ENCODE measurements at regions not wholly inside any gene's neighbourhood (a gene's known extent, or its start where the extent isn't known, plus 50 kb on each side); places are given as distances from the start of the nearest gene placed in this dataset.
"Not testable (repeated sequence)": the region's sequence is repeated elsewhere in the genome, so short reads cannot be mapped to it uniquely, and the experiment has no call there.

GRCh38 chr11:121907379-121907778 lies 208.6 kb downstream of the BLID start:
- no CpG with 5 or more reads among the region's 2 CpGs for WGBS (ENCODE audit: extremely low coverage, insufficient coverage, insufficient read length)
- Histone ChIP-seq H3K4me2 (ENCODE audit: low read length) (no peak overlapping the region), H3K27me3 (ENCODE audit: insufficient read depth, low read length) (no peaks in the 10 kb centered on the region), H3K4ac (ENCODE audit: low read depth, low read length) (no peak overlapping the region), H2BK12ac (ENCODE audit: low read length) (no peak overlapping the region), H2BK5ac (ENCODE audit: low read depth, low read length, poor library complexity) (no peak overlapping the region), H3K27ac (ENCODE audit: low read depth, low read length) (no peak overlapping the region), H3K9ac (ENCODE audit: low read length) (no peak overlapping the region), H3K36me3 (ENCODE audit: control insufficient read depth in 1 of 2, insufficient read depth in 2 of 2, low read length in 2 of 2) (no peaks in the 10 kb centered on the region), H4K91ac (ENCODE audit: low read depth, low read length) (no peak overlapping the region), H3K23ac (ENCODE audit: low read length) (no peak overlapping the region), H3K18ac (ENCODE audit: low read length) (no peak overlapping the region), H3K4me1 (ENCODE audit: control insufficient read depth in 1 of 2, insufficient read depth in 2 of 2, low read length in 2 of 2) (no peaks in the 10 kb centered on the region), H2AFZ (ENCODE audit: insufficient read depth, low read length, poor library complexity) (no peak overlapping the region), H4K12ac (ENCODE audit: low read depth, low read length) (no peak overlapping the region), H4K8ac (ENCODE audit: low read depth, low read length) (no peak overlapping the region), H3K14ac (ENCODE audit: low read length) (no peak overlapping the region), H3K4me3 (ENCODE audit: low read depth, low read length) (no peak overlapping the region), H3K79me1 (ENCODE audit: low read length) (no peaks in the 10 kb centered on the region), H3K79me2 (ENCODE audit: control insufficient read depth, insufficient read depth, low read length, poor library complexity) (no peaks in the 10 kb centered on the region), H3K9me3 (ENCODE audit: insufficient read depth, low read depth, low read length) (no peaks in the 10 kb centered on the region), H2AK5ac (ENCODE audit: low read length) (no peak overlapping the region), H2BK120ac (ENCODE audit: insufficient read depth, low read length, poor library complexity) (no peak overlapping the region)
- no peak for DNase-seq

- H4K8ac ChIP-seq (ENCODE audit: low read depth, low read length) = no peak overlapping the region
- H3K4me3 ChIP-seq (ENCODE audit: low read depth, low read length) = no peak overlapping the region
- H3K27me3 ChIP-seq (ENCODE audit: insufficient read depth, low read length) = no peaks in the 10 kb centered on the region
- no peak overlapping the region for H2BK5ac ChIP-seq (ENCODE audit: low read depth, low read length, poor library complexity)
- no peak overlapping the region for H2AFZ ChIP-seq (ENCODE audit: insufficient read depth, low read length, poor library complexity)
- no peak overlapping the region for H3K23ac ChIP-seq (ENCODE audit: low read length)
- no peaks in the 10 kb centered on the region for H3K79me2 ChIP-seq (ENCODE audit: control insufficient read depth, insufficient read depth, low read length, poor library complexity)
- H3K9me3 ChIP-seq (ENCODE audit: insufficient read depth, low read depth, low read length) = no peaks in the 10 kb centered on the region
- H4K91ac ChIP-seq (ENCODE audit: low read depth, low read length) = no peak overlapping the region
- no peak overlapping the region for H3K27ac ChIP-seq (ENCODE audit: low read depth, low read length)
- H3K79me1 ChIP-seq (ENCODE audit: low read length) = no peaks in the 10 kb centered on the region
- no peak overlapping the region for H3K14ac ChIP-seq (ENCODE audit: low read length)
- no peak overlapping the region for H2BK120ac ChIP-seq (ENCODE audit: insufficient read depth, low read length, poor library complexity)
- H3K4me2 ChIP-seq (ENCODE audit: low read length) = no peak overlapping the region
- H3K18ac ChIP-seq (ENCODE audit: low read length) = no peak overlapping the region
- no peak overlapping the region for H3K9ac ChIP-seq (ENCODE audit: low read length)
- H2AK5ac ChIP-seq (ENCODE audit: low read length) = no peak overlapping the region
- no peak overlapping the region for H4K12ac ChIP-seq (ENCODE audit: low read depth, low read length)
- DNase-seq = no peak
- H3K4me1 ChIP-seq (ENCODE audit: control insufficient read depth in 1 of 2, insufficient read depth in 2 of 2, low read length in 2 of 2) = no peaks in the 10 kb centered on the region
- H3K4ac ChIP-seq (ENCODE audit: low read depth, low read length) = no peak overlapping the region
- H2BK12ac ChIP-seq (ENCODE audit: low read length) = no peak overlapping the region
- H3K36me3 ChIP-seq (ENCODE audit: control insufficient read depth in 1 of 2, insufficient read depth in 2 of 2, low read length in 2 of 2) = no peaks in the 10 kb centered on the region
- WGBS (ENCODE audit: extremely low coverage, insufficient coverage, insufficient read length) = no CpG with 5 or more reads among the region's 6 CpGs
Measured at GRCh38 chr11:121904148-121904547, 211.9 kb downstream of the BLID start.

GRCh38 chr11:121901886-121902285 lies 214.1 kb downstream of the BLID start:
- no peaks in the 10 kb centered on the region for H3K79me2 ChIP-seq (ENCODE audit: control insufficient read depth, insufficient read depth, low read length, poor library complexity)
- H4K12ac ChIP-seq (ENCODE audit: low read depth, low read length) = no peak overlapping the region
- H3K9ac ChIP-seq (ENCODE audit: low read length) = no peak overlapping the region
- no peak overlapping the region for H4K8ac ChIP-seq (ENCODE audit: low read depth, low read length)
- H3K27me3 ChIP-seq (ENCODE audit: insufficient read depth, low read length) = no peaks in the 10 kb centered on the region
- no peaks in the 10 kb centered on the region for H3K9me3 ChIP-seq (ENCODE audit: insufficient read depth, low read depth, low read length)
- H2AK5ac ChIP-seq (ENCODE audit: low read length) = no peak overlapping the region
- H3K4me3 ChIP-seq (ENCODE audit: low read depth, low read length) = no peak overlapping the region
- no peak overlapping the region for H2BK120ac ChIP-seq (ENCODE audit: insufficient read depth, low read length, poor library complexity)
- H3K18ac ChIP-seq (ENCODE audit: low read length) = no peak overlapping the region
- no peak overlapping the region for H3K4ac ChIP-seq (ENCODE audit: low read depth, low read length)
- no peak overlapping the region for H2BK5ac ChIP-seq (ENCODE audit: low read depth, low read length, poor library complexity)
- no peak overlapping the region for H4K91ac ChIP-seq (ENCODE audit: low read depth, low read length)
- no peaks in the 10 kb centered on the region for H3K4me1 ChIP-seq (ENCODE audit: control insufficient read depth in 1 of 2, insufficient read depth in 2 of 2, low read length in 2 of 2)
- H3K79me1 ChIP-seq (ENCODE audit: low read length) = no peaks in the 10 kb centered on the region
- no peak overlapping the region for H2AFZ ChIP-seq (ENCODE audit: insufficient read depth, low read length, poor library complexity)
- no peak overlapping the region for H3K23ac ChIP-seq (ENCODE audit: low read length)
- no peak overlapping the region for H2BK12ac ChIP-seq (ENCODE audit: low read length)
- no peak for DNase-seq
- no CpG with 5 or more reads among the region's 4 CpGs for WGBS (ENCODE audit: extremely low coverage, insufficient coverage, insufficient read length)
- H3K4me2 ChIP-seq (ENCODE audit: low read length) = no peak overlapping the region
- no peak overlapping the region for H3K27ac ChIP-seq (ENCODE audit: low read depth, low read length)
- no peaks in the 10 kb centered on the region for H3K36me3 ChIP-seq (ENCODE audit: control insufficient read depth in 1 of 2, insufficient read depth in 2 of 2, low read length in 2 of 2)
- no peak overlapping the region for H3K14ac ChIP-seq (ENCODE audit: low read length)

- H3K27me3 ChIP-seq (ENCODE audit: insufficient read depth, low read length); H3K79me1 ChIP-seq (ENCODE audit: low read length); H3K9ac ChIP-seq (ENCODE audit: low read length); H3K36me3 ChIP-seq (ENCODE audit: control insufficient read depth in 1 of 2, insufficient read depth in 2 of 2, low read length in 2 of 2); H3K4me3 ChIP-seq (ENCODE audit: low read depth, low read length); H3K23ac ChIP-seq (ENCODE audit: low read length); H2BK12ac ChIP-seq (ENCODE audit: low read length); H3K9me3 ChIP-seq (ENCODE audit: insufficient read depth, low read depth, low read length); H3K4ac ChIP-seq (ENCODE audit: low read depth, low read length); H2BK5ac ChIP-seq (ENCODE audit: low read depth, low read length, poor library complexity); H3K14ac ChIP-seq (ENCODE audit: low read length); H4K91ac ChIP-seq (ENCODE audit: low read depth, low read length); H3K4me1 ChIP-seq (ENCODE audit: control insufficient read depth in 1 of 2, insufficient read depth in 2 of 2, low read length in 2 of 2); H4K8ac ChIP-seq (ENCODE audit: low read depth, low read length); H2BK120ac ChIP-seq (ENCODE audit: insufficient read depth, low read length, poor library complexity); H4K12ac ChIP-seq (ENCODE audit: low read depth, low read length); H3K79me2 ChIP-seq (ENCODE audit: control insufficient read depth, insufficient read depth, low read length, poor library complexity); H3K4me2 ChIP-seq (ENCODE audit: low read length); H3K18ac ChIP-seq (ENCODE audit: low read length); H2AK5ac ChIP-seq (ENCODE audit: low read length); H3K27ac ChIP-seq (ENCODE audit: low read depth, low read length); DNase-seq; H2AFZ ChIP-seq (ENCODE audit: insufficient read depth, low read length, poor library complexity): not testable (repeated sequence)
- no CpG with 5 or more reads among the region's 2 CpGs for WGBS (ENCODE audit: extremely low coverage, insufficient coverage, insufficient read length)
Measured at GRCh38 chr11:121901417-121901816, 214.6 kb downstream of the BLID start.
